Keratinocyte (primary cell): ENCODE measurements at regions not wholly inside any gene's neighbourhood (a gene's known extent, or its start where the extent isn't known, plus 50 kb on each side); places are given as distances from the start of the nearest gene placed in this dataset.

Source experiments
- CTCF ChIP-seq, 3 experiments: IDR thresholded peaks in 1 of 3; conservative IDR thresholded peaks in 1 of 3; optimal IDR thresholded peaks in 1 of 3; 2 replicates in 2 of 3; 3 replicates in 1 of 3; pipeline versions ENCODE3 to v1.5.1; 2011; ENCODE audit warnings: low read length in 3 of 3, mild to moderate bottlenecking in 3 of 3, moderate library complexity in 2 of 3, control low read depth in 1 of 3, inconsistent platforms in 1 of 3; ENCODE audit not compliant: insufficient read depth in 2 of 3; ENCODE audit errors: extremely low read depth in 1 of 3
- EZH2 ChIP-seq: IDR thresholded peaks from one replicate; pipeline ENCODE4 v1.6.1; 2012; ENCODE audit warnings: inconsistent platforms, mild to moderate bottlenecking, low read length, moderate library complexity

DNA sequence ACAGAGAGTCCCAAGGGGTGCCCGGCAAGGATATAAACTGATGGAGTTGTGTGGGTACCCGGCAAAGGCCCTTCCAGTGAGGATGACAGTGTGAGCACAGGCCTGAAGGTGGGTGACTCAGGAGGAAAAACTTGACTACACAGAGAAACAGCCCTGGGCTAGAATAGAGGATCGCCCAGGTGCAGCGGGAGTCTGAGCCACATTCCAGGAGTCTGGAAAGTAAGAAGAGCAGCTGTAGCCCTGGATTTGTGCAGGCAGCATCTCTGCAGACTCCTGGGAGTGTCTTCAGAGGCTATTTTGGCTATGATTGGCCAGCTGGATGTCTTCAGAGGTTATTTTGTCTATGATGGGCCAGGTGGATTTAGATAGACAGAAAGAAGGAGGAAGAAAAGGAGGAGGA is 367.6 kb upstream of the MKI67 start:
- TF ChIP-seq CTCF (optimal IDR thresholded peaks at IDR 0.05 in 1 of 3, IDR thresholded peaks at IDR 0.05 in 1 of 3, conservative IDR thresholded peaks at IDR 0.05 in 1 of 3; ENCODE audit: extremely low read depth in 1 of 3, insufficient read depth in 2 of 3, low read length in 3 of 3) (no peak), EZH2 (no peak)
